ENCODE measurements at regions not wholly inside any gene's neighbourhood (a gene's known extent, or its start where the extent isn't known, plus 50 kb on each side); places are given as distances from the start of the nearest gene placed in this dataset.

DNA sequence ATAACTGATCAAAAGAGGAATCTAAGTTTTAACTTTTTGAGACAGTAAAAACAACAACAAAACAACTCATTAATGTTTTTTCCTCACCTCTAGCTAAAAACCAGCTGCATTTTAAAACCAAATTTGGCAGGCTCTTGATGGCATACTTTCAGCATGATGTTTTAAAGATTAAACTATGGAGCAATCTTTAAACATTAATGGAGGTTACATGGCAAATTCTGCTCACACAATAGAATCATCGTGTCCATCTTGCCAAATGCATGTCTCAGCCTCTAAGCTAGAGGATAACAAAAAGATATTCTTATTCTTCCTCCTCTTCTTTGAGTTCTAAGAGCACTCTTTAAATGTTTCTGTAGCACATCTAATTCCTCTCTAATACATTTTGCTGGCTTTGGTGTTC lies 579.8 kb upstream of the PKN2 start:
- intact Hi-C loops (cut with DNase I, micrococcal nuclease): no loop called here
- peaks cover 10% of the 10 kb centered on the region for H3K27me3 Mint-ChIP-seq
- H3K4me3 Mint-ChIP-seq: no peak overlapping the region
- DNase-seq (no peak), ATAC-seq (ENCODE audit: poor library complexity) (no peak)
- TF ChIP-seq, protein P1, sequence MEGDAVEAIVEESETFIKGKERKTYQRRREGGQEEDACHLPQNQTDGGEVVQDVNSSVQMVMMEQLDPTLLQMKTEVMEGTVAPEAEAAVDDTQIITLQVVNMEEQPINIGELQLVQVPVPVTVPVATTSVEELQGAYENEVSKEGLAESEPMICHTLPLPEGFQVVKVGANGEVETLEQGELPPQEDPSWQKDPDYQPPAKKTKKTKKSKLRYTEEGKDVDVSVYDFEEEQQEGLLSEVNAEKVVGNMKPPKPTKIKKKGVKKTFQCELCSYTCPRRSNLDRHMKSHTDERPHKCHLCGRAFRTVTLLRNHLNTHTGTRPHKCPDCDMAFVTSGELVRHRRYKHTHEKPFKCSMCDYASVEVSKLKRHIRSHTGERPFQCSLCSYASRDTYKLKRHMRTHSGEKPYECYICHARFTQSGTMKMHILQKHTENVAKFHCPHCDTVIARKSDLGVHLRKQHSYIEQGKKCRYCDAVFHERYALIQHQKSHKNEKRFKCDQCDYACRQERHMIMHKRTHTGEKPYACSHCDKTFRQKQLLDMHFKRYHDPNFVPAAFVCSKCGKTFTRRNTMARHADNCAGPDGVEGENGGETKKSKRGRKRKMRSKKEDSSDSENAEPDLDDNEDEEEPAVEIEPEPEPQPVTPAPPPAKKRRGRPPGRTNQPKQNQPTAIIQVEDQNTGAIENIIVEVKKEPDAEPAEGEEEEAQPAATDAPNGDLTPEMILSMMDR (IDR thresholded peaks at IDR 0.05): no peak
- POLR2A ChIA-PET: no interaction called here
- H3K27ac ChIP-seq (ENCODE audit: low read depth in 1 of 2, low read length in 2 of 2): no peak overlapping the region
- H3K4me3 ChIP-seq (ENCODE audit: low read length): no peak overlapping the region
- no peaks in the 10 kb centered on the region for H3K9me3 ChIP-seq (ENCODE audit: control insufficient read depth in 1 of 2, insufficient read depth in 1 of 2, low read length in 2 of 2)
- no peaks in the 10 kb centered on the region for H3K27me3 ChIP-seq (ENCODE audit: control insufficient read depth in 1 of 2, insufficient read depth in 2 of 2, low read length in 2 of 2)
- CTCF ChIA-PET: no interaction called here
- H3K4me1 ChIP-seq (ENCODE audit: insufficient read depth, low read length): no peaks in the 10 kb centered on the region
- no peak overlapping the region for H3K27ac Mint-ChIP-seq
- H3K4me1 Mint-ChIP-seq (ENCODE audit: low read depth): no peaks in the 10 kb centered on the region
- H3K9me3 Mint-ChIP-seq: no peaks in the 10 kb centered on the region
- H3K36me3 ChIP-seq (ENCODE audit: insufficient read depth, low read length): no peaks in the 10 kb centered on the region
- no peaks in the 10 kb centered on the region for H3K36me3 Mint-ChIP-seq (ENCODE audit: low read depth)

- H3K9me3 ChIP-seq (ENCODE audit: control insufficient read depth in 1 of 2, insufficient read depth in 1 of 2, low read length in 2 of 2): no peaks in the 10 kb centered on the region
- no peak overlapping the region for H3K27ac ChIP-seq (ENCODE audit: low read depth in 1 of 2, low read length in 2 of 2)
- Mint-ChIP-seq H3K36me3 (ENCODE audit: low read depth) (no peaks in the 10 kb centered on the region), H3K4me1 (ENCODE audit: low read depth) (no peaks in the 10 kb centered on the region), H3K27ac (no peak overlapping the region), H3K4me3 (no peak overlapping the region), H3K9me3 (no peaks in the 10 kb centered on the region), H3K27me3 (peaks cover 10% of the 10 kb centered on the region)
- ChIA-PET POLR2A (no interaction called here), CTCF (no interaction called here)
- no peaks in the 10 kb centered on the region for H3K36me3 ChIP-seq (ENCODE audit: insufficient read depth, low read length)
- no peak for DNase-seq
- no peaks in the 10 kb centered on the region for H3K27me3 ChIP-seq (ENCODE audit: control insufficient read depth in 1 of 2, insufficient read depth in 2 of 2, low read length in 2 of 2)
- intact Hi-C loops (cut with DNase I, micrococcal nuclease): no loop called here
- no peak overlapping the region for H3K4me3 ChIP-seq (ENCODE audit: low read length)
- H3K4me1 ChIP-seq (ENCODE audit: insufficient read depth, low read length): no peaks in the 10 kb centered on the region
- TF ChIP-seq, protein P1 (IDR thresholded peaks at IDR 0.05): no peak
- no peak for ATAC-seq (ENCODE audit: poor library complexity)
Measured at GRCh38 chr1:88104886-88105285, 579.2 kb upstream of the PKN2 start.

DNA sequence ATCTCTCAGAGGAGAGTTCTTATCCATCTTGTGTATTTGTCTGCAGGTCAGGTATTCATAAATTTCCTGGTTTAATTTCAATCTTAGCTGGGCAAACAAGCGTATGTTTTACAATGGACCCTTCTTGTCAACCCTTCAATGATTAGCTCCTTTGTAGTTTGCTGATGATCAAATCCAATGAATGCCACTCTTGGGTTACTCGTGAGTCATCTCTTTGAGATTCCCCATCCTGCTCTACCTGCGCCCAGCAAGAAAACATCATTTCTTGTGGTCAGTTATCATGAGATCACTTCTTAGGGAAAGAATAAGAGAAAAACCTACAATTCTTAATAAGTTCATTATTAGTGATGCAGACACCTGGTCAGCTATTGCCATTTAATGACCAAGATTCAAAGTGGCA lies 572.3 kb upstream of the PKN2 start:
- Mint-ChIP-seq H3K27me3 (no peaks in the 10 kb centered on the region), H3K27ac (no peak overlapping the region), H3K4me1 (ENCODE audit: low read depth) (no peaks in the 10 kb centered on the region), H3K36me3 (ENCODE audit: low read depth) (no peaks in the 10 kb centered on the region), H3K4me3 (no peak overlapping the region), H3K9me3 (no peaks in the 10 kb centered on the region)
- intact Hi-C loops (cut with DNase I, micrococcal nuclease): no loop called here
- ChIA-PET CTCF (no interaction called here), POLR2A (no interaction called here)
- Histone ChIP-seq H3K4me1 (ENCODE audit: insufficient read depth, low read length) (no peaks in the 10 kb centered on the region), H3K4me3 (ENCODE audit: low read length) (no peak overlapping the region), H3K27me3 (ENCODE audit: control insufficient read depth in 1 of 2, insufficient read depth in 2 of 2, low read length in 2 of 2) (no peaks in the 10 kb centered on the region), H3K36me3 (ENCODE audit: insufficient read depth, low read length) (no peaks in the 10 kb centered on the region), H3K27ac (ENCODE audit: low read depth in 1 of 2, low read length in 2 of 2) (no peak overlapping the region), H3K9me3 (ENCODE audit: control insufficient read depth in 1 of 2, insufficient read depth in 1 of 2, low read length in 2 of 2) (no peaks in the 10 kb centered on the region)
- TF ChIP-seq, protein P1 (IDR thresholded peaks at IDR 0.05): no peak
- no peak for ATAC-seq (ENCODE audit: poor library complexity)
- no peak for DNase-seq

Data from CD4-positive, alpha-beta T cell (primary cell).